Left renal pelvis (tissue), 4 donors: ENCODE measurements at regions not wholly inside any gene's neighbourhood (a gene's known extent, or its start where the extent isn't known, plus 50 kb on each side); places are given as distances from the start of the nearest gene placed in this dataset.

Source experiments
- DNase-seq, 4 donors: peaks; one replicate each; pipeline ENCODE4 v3.0.0-alpha.2; 2013; ENCODE audit warnings: low read depth in 4 of 4, low spot score in 3 of 4

GRCh38 chr2:120439637-120440384 is 93.9 kb downstream of the INHBB start:
- DNase-seq = no peak

GRCh38 chr2:120440521-120441350 is 94.8 kb downstream of the INHBB start:
- no peak for DNase-seq

GRCh38 chr2:120441351-120441700 is 95.4 kb downstream of the INHBB start:
- no peak for DNase-seq

GRCh38 chr2:120441744-120442471 is 96.0 kb downstream of the INHBB start:
- no peak for DNase-seq

GRCh38 chr2:120442541-120442922 is 96.6 kb downstream of the INHBB start:
- no peak for DNase-seq

GRCh38 chr2:120442923-120443571 is 97.1 kb downstream of the INHBB start:
- DNase-seq = peak in 1 of 4 donors; percentile 45

- no peak for DNase-seq
These were observed 98.0 kb downstream of the INHBB start for GRCh38 chr2:120443946-120444345.

GRCh38 chr2:120444691-120445240 is 98.8 kb downstream of the INHBB start:
- DNase-seq = no peak

- peak in 1 of 4 donors; percentile 56 for DNase-seq
These were observed 99.7 kb downstream of the INHBB start for GRCh38 chr2:120445449-120446143.

GRCh38 chr2:120446236-120447126 is 100.5 kb downstream of the INHBB start:
- no peak for DNase-seq

- DNase-seq = no peak
These were observed 101.3 kb downstream of the INHBB start for GRCh38 chr2:120447127-120447785.

- DNase-seq = no peak
These were observed 102.5 kb downstream of the INHBB start for GRCh38 chr2:120448436-120448835.

GRCh38 chr2:120448961-120449810 is 103.2 kb downstream of the INHBB start:
- DNase-seq = no peak

GRCh38 chr2:120450196-120450820 is 104.4 kb downstream of the INHBB start:
- DNase-seq = no peak

- DNase-seq = no peak
These were observed 105.4 kb downstream of the INHBB start for GRCh38 chr2:120451334-120451733.

- DNase-seq = no peak
These were observed 106.2 kb downstream of the INHBB start for GRCh38 chr2:120452131-120452530.
